HG03280 (cell line): ENCODE measurements at regions not wholly inside any gene's neighbourhood (a gene's known extent, or its start where the extent isn't known, plus 50 kb on each side); places are given as distances from the start of the nearest gene placed in this dataset.

Source experiments
- ATAC-seq: cut with Tn5 transposase; IDR thresholded peaks from one replicate; pipeline ENCODE4 v1.9.1; 2021; ENCODE audit warnings: mild to moderate bottlenecking, moderate library complexity; ENCODE audit not compliant: unreplicated experiment

GRCh38 chr2:228535396-228535795, 353.9 kb upstream of the SPHKAP start:
- no peak for ATAC-seq

GRCh38 chr2:228533156-228533555, 351.7 kb upstream of the SPHKAP start:
- no peak for ATAC-seq

GRCh38 chr2:228532233-228532632, 350.7 kb upstream of the SPHKAP start:
- no peak for ATAC-seq

- ATAC-seq = no peak
These were observed 345.9 kb upstream of the SPHKAP start for GRCh38 chr2:228527197-228527881.

- no peak for ATAC-seq
These were observed 345.2 kb upstream of the SPHKAP start for GRCh38 chr2:228526687-228527086.

GRCh38 chr2:228522977-228523376, 341.5 kb upstream of the SPHKAP start:
- no peak for ATAC-seq

- ATAC-seq = no peak
These were observed 340.8 kb upstream of the SPHKAP start for GRCh38 chr2:228522276-228522675.

GRCh38 chr2:228519561-228519960, 338.1 kb upstream of the SPHKAP start:
- ATAC-seq = no peak

GRCh38 chr2:228516019-228516418, 334.5 kb upstream of the SPHKAP start:
- no peak for ATAC-seq

- peak; percentile 78 for ATAC-seq
These were observed 332.0 kb upstream of the SPHKAP start for GRCh38 chr2:228513480-228513879.

- ATAC-seq = no peak
These were observed 327.5 kb upstream of the SPHKAP start for GRCh38 chr2:228509021-228509420.

- ATAC-seq = no peak
These were observed 326.4 kb upstream of the SPHKAP start for GRCh38 chr2:228507870-228508269.

GRCh38 chr2:228507231-228507824, 325.8 kb upstream of the SPHKAP start:
- no peak for ATAC-seq

- ATAC-seq = no peak
These were observed 322.2 kb upstream of the SPHKAP start for GRCh38 chr2:228503731-228504130.

GRCh38 chr2:228493852-228494251, 312.4 kb upstream of the SPHKAP start:
- ATAC-seq = no peak

- ATAC-seq = no peak
These were observed 297.5 kb upstream of the SPHKAP start for GRCh38 chr2:228479014-228479413.

GRCh38 chr2:228474466-228474865, 293.0 kb upstream of the SPHKAP start:
- ATAC-seq = no peak

GRCh38 chr2:228469721-228470120, 288.2 kb upstream of the SPHKAP start:
- ATAC-seq = no peak

- ATAC-seq = no peak
These were observed 285.4 kb upstream of the SPHKAP start for GRCh38 chr2:228466851-228467250.

GRCh38 chr2:228465408-228465807, 283.9 kb upstream of the SPHKAP start:
- ATAC-seq = no peak

- no peak for ATAC-seq
These were observed 276.9 kb upstream of the SPHKAP start for GRCh38 chr2:228458364-228458763.

GRCh38 chr2:228447266-228447915, 265.9 kb upstream of the SPHKAP start:
- no peak for ATAC-seq
